ENCODE measurements at regions not wholly inside any gene's neighbourhood (a gene's known extent, or its start where the extent isn't known, plus 50 kb on each side); places are given as distances from the start of the nearest gene placed in this dataset.

DNA sequence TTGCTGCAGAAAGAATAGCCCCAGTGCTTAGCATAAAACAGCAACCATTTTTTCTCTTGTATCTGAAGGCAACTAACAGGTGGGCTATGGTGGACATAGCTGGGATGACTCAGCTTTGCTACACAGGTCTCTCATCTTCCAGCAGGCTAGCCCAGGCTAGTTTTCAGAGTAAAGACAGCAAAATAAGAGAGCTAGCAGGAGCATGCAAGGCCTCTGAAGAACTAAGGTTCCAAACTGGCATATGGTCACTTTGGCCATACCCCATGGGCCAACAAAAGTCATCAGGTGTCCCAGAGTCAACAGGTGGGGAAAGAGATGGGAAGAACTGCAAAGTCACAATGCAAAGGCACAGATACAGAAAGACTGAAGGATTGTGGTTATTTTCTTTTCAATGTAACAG, 571.6 kb upstream of the MGMT start:
- no peak for DNase-seq
- intact Hi-C loops (cut with micrococcal nuclease) = no loop called here
- no peak for ATAC-seq (ENCODE audit: low read depth)
- no peak for TF ChIP-seq CTCF (IDR thresholded peaks at IDR 0.05)
- H3K9me3 Mint-ChIP-seq = no peaks in the 10 kb centered on the region
- CTCF ChIA-PET = no interaction called here
- H3K4me1 Mint-ChIP-seq = no peaks in the 10 kb centered on the region
- H3K27me3 Mint-ChIP-seq = no peaks in the 10 kb centered on the region
- no peak overlapping the region for H3K27ac Mint-ChIP-seq
- no peak overlapping the region for H3K4me3 Mint-ChIP-seq
- POLR2A ChIA-PET = no interaction called here
- H3K36me3 Mint-ChIP-seq (ENCODE audit: low read depth) = no peaks in the 10 kb centered on the region

- DNase-seq (no peak), ATAC-seq (ENCODE audit: low read depth) (no peak)
- Mint-ChIP-seq H3K27me3 (no peaks in the 10 kb centered on the region), H3K4me3 (no peak overlapping the region), H3K4me1 (no peaks in the 10 kb centered on the region), H3K36me3 (ENCODE audit: low read depth) (no peaks in the 10 kb centered on the region), H3K27ac (no peak overlapping the region), H3K9me3 (no peaks in the 10 kb centered on the region)
- TF ChIP-seq CTCF (IDR thresholded peaks at IDR 0.05) = no peak
- ChIA-PET POLR2A (no interaction called here), CTCF (no interaction called here)
- intact Hi-C loops (cut with micrococcal nuclease) = no loop called here
Observed at GRCh38 chr10:128896116-128896795, 570.8 kb upstream of the MGMT start.

- H3K36me3 Mint-ChIP-seq (ENCODE audit: low read depth) = no peaks in the 10 kb centered on the region
- H3K4me3 Mint-ChIP-seq = no peak overlapping the region
- ATAC-seq (ENCODE audit: low read depth) (no peak), DNase-seq (no peak)
- ChIA-PET POLR2A (no interaction called here), CTCF (no interaction called here)
- H3K4me1 Mint-ChIP-seq = no peaks in the 10 kb centered on the region
- H3K27ac Mint-ChIP-seq = no peak overlapping the region
- intact Hi-C loops (cut with micrococcal nuclease) = no loop called here
- TF ChIP-seq CTCF (IDR thresholded peaks at IDR 0.05) = no peak
- no peaks in the 10 kb centered on the region for H3K27me3 Mint-ChIP-seq
- no peaks in the 10 kb centered on the region for H3K9me3 Mint-ChIP-seq
Observed at GRCh38 chr10:128896963-128897362, 570.1 kb upstream of the MGMT start.

- H3K36me3 Mint-ChIP-seq (ENCODE audit: low read depth) = no peaks in the 10 kb centered on the region
Observed at GRCh38 chr10:128897401-128898129, 569.5 kb upstream of the MGMT start.

More at GRCh38 chr10:128897401-128898129, 569.5 kb upstream of the MGMT start:
- DNase-seq (no peak), ATAC-seq (ENCODE audit: low read depth) (no peak)
- no peak overlapping the region for H3K4me3 Mint-ChIP-seq
- TF ChIP-seq CTCF (IDR thresholded peaks at IDR 0.05) = no peak
- ChIA-PET CTCF (no interaction called here), POLR2A (no interaction called here)
- H3K9me3 Mint-ChIP-seq = no peaks in the 10 kb centered on the region
- no peaks in the 10 kb centered on the region for H3K4me1 Mint-ChIP-seq
- no peak overlapping the region for H3K27ac Mint-ChIP-seq
- intact Hi-C loops (cut with micrococcal nuclease) = no loop called here
- H3K27me3 Mint-ChIP-seq = no peaks in the 10 kb centered on the region
